NCI-H510A treated with DMSO at 0.1 percent for 48 hours (cell line): ENCODE measurements at regions not wholly inside any gene's neighbourhood (a gene's known extent, or its start where the extent isn't known, plus 50 kb on each side); places are given as distances from the start of the nearest gene placed in this dataset.
A peak's percentile ranks its signal among the peaks of the same experiment; 100 is the strongest.
"Not testable (repeated sequence)": the region's sequence is repeated elsewhere in the genome, so short reads cannot be mapped to it uniquely, and the experiment has no call there.

Experiments used
- DNase-seq: peaks from one replicate; lab custom pipeline; 2025; lab: John Stamatoyannopoulos, UW

DNA sequence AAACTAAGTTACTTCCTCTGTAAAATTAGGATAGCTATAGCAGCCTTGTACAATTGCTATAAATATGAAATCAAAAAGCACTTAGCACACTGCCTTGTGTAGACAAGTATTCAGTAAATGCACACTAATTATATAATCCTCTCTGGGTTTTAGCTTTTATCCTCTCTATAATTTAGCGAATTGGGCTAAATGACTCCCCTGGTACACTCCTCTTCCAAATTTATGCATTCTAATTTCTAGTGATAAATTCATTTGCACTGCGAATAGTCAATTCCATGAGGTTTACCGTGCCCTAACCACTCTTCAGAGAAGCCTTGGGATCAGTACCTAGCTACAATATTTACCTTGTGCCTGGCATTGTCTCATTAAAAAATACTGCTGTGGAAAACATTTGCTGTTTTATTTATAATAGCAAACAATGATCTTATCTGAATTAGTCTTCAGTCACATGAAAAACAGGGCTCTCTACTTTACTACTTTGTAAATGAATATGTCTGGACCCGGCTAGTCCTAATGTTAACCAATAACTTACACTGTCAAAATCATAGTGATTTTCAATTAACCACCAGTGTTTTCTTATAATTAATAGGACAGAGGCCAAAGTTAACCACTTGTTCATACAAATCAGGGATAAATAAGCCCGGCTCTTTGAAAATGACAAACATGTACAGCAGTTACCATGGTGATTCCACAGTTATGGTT, 577.9 kb downstream of the IPMK start:
- no peak for DNase-seq

DNA sequence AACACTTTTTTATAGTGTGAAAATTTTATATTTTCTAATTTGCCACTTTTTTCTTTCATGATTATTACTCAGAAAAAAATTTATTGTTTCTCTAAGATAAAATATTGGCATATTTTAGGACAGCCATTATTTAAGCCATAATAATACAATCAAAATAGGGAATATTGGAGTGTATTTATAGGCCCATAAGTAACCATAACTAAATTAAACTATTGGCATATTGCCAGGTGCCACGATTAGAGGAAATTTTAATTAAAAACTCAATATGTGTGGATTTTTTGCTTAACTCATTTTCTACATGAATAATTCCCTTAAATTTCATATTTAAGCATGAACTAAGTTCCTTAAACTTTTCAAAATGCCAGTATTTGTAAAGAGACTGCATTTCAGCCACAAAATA, 587.8 kb downstream of the IPMK start:
- no peak for DNase-seq

DNA sequence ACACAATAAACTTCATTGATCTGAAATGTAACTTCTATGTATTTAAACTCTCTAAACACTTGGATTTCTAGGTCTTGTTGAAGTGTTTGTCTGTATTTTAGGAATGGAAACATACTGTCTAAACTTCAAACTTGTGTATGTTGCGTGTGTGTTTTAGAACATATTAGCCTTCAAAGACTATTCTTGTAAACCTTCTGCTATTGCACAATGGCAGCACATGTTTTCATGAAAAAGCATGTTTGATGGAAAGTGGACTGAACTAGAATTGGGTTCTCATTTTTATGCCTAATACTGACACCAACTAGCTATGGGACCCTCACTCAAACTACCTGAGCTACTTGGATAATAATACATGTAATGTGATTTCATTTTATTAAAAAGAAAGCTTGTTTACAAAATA, 592.6 kb downstream of the IPMK start:
- DNase-seq, result no peak

DNA sequence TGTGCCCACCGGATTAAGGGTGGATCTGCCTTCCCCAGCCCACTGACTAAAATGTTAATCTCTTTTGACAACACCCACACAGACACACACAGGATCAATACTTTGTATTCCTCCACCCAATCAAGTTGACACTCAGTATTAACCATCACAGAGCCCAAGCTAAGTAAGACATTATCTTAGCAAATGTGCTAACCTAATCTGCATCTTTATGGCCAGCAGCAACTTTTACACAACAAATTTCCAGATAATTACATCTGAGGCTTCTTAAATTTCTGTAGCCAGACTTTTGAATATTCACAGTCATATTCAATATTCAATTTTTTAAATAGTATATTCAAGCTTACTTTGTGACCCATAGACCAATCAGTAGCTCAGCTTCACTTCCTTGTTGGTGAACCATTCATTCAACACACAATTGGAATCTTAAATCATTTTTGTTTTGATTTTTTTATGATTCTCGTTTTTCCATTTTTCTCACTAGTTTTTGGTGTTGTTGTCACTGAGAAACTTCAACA, 594.2 kb downstream of the IPMK start:
- no peak for DNase-seq

- DNase-seq, result no peak
These were observed 602.9 kb downstream of the IPMK start for GRCh38 chr10:57664815-57665214.

- DNase-seq, result no peak
These were observed 604.3 kb downstream of the IPMK start for GRCh38 chr10:57663401-57663800.

DNA sequence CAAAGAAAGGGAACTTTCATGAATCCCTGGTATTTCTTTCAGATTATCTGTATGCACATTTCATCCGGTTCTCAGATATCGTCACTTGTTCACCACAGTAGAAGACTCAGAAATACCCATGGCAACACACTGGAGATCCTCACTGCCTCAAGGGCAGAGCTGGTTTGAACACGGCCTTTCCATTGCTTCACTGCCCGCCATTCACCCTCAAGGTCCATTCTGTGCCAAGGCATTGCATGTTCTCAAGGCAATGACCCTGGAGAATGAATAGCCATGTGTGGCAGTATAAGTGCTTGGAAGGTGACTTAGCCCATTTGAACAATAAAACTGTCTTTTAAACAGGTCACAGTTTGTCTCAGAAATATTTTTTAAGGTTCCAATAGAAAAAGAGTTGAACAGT, 606.5 kb downstream of the IPMK start:
- DNase-seq, result no peak

DNA sequence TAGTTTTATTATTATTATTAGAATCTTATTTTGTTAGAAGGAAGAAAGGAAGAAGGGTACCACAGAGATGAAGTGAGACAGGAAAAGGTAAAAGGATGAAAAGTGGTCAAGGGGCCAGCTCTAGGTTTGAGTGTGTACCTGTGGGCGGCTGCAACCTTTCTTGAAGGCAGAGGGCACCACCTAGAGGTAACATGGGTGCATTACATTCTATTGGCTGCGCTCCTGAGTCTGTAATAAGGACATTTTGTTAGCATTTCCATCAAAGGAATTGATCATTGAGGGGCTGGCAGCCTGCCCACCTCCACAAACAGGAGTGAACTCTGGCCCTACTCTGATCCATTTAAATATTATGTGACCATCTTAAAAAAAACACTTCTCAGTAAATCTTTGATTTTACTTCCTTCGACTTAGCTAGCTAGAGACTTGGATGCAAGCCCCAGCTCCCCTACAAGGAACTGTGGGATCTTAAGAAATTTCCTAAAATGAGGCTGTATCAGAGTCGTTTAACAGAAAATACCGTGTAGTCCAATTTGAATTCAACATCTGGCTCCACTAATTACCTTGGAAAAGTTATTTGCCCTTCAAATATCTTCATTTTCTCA, 610.4 kb downstream of the IPMK start:
- DNase-seq, result peak; percentile 38

- DNase-seq, result no peak
These were observed 612.8 kb downstream of the IPMK start for GRCh38 chr10:57654856-57655255.

GRCh38 chr10:57645108-57645507, 622.6 kb downstream of the IPMK start:
- not testable (repeated sequence) for DNase-seq

- peak; percentile 3 for DNase-seq
These were observed 629.3 kb downstream of the IPMK start for GRCh38 chr10:57638411-57638810.

DNA sequence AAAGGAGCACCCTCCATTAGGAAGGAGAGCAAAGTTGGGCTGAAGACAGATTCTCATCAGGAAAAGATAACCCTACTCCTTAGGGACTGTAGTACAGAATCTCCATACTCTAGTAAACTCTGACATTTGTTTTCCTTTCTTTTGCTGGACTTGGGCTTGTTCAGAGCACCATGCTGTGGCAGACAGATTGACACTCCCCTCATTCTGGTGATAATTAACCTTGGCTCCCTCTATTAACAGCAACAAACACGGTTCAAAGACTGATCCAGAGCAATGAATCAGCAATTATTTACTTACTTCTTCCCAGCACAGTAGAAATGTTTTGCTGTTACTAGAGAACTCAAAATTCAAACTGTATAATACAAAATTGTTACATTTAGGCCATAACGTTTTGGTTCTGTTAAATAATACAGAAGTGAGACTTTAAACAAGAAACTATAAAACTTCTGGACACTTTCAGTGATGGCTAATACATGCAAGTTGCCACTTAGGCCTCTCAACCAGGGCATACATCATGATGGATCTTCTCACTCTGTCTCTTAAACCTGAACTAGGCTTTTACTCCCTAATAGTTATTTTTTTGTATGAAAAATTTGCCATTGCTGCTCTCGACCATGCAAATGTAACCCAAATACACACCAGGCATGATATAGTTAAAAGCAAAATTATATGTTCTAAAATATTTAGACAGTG, 639.0 kb downstream of the IPMK start:
- DNase-seq, result no peak

GRCh38 chr10:57627642-57628178, 640.0 kb downstream of the IPMK start:
- DNase-seq, result no peak

- DNase-seq, result no peak
These were observed 642.7 kb downstream of the IPMK start for GRCh38 chr10:57624856-57625592.

- DNase-seq, result no peak
These were observed 643.6 kb downstream of the IPMK start for GRCh38 chr10:57624066-57624465.

- DNase-seq, result no peak
These were observed 646.2 kb downstream of the IPMK start for GRCh38 chr10:57621466-57621865.

- no peak for DNase-seq
These were observed 661.7 kb downstream of the IPMK start for GRCh38 chr10:57605948-57606485.

GRCh38 chr10:57599440-57599839, 668.3 kb downstream of the IPMK start:
- DNase-seq, result no peak

GRCh38 chr10:57593983-57594573, 673.6 kb downstream of the IPMK start:
- peak; percentile 1 for DNase-seq

- DNase-seq, result no peak
These were observed 687.8 kb downstream of the IPMK start for GRCh38 chr10:57579926-57580325.

DNA sequence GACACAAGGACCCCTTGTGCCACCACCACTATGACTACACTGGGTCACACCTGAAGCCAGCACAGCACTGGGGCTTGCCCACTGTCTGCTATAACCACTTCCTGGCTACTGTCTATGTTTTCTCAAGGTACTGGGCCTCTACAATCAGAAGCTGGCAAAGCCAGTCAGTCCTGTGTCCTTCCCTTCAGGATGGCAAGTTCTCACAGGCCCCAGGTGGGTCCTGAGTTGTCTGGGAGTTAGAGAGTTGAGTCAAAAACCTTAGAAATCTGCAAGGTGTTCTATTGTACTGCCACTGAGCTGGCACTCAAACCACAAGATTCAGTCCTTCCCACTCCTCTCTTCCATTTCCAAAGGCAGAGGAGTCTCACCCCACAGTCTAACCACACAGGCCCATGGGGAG, 705.5 kb downstream of the IPMK start:
- DNase-seq, result no peak
